ENCODE measurements at regions not wholly inside any gene's neighbourhood (a gene's known extent, or its start where the extent isn't known, plus 50 kb on each side); places are given as distances from the start of the nearest gene placed in this dataset.

DNA sequence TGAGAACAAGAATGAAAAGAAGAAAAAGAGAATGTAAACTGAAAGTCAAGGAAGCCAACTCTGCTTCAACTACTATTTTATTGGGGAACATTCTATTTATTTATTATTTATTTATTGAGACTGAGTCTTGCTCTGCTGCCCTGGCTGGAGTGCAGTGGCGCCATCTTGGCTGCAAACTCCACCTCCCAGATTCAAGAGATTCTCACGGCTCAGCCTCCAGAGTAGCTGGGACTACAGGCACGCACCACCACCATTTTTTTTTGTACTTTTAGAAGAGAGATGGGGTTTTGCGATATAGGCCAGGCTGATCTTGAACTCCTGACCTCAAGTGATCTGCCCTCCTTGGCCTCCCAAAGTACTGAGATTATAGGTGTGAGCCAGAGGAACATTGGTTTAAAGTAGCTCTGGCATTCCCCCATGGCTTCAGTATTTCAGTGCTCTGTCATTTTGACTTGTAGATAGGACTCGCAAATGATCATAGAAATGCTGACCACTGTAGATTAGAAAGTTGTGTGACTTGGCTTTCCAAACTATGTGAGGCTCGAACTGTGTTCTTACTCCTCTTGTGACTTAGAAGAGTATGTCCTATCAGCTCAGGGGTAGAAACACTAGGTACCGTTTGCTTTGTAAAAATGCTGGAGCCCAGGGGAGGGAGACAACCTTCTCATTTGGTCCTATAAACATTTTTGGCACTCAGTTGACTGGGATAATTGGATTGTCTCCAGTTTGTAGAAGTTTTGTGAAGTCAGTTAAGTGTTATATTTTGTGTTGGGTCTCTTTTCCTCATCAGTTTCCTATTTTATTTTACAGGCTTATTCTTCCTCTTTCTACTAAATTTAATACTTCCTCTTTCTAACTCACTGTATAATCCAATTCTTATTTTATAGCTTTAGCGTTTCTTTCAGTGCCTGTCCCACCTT is 544.9 kb upstream of the CITED2 start:
- no peak for DNase-seq

DNA sequence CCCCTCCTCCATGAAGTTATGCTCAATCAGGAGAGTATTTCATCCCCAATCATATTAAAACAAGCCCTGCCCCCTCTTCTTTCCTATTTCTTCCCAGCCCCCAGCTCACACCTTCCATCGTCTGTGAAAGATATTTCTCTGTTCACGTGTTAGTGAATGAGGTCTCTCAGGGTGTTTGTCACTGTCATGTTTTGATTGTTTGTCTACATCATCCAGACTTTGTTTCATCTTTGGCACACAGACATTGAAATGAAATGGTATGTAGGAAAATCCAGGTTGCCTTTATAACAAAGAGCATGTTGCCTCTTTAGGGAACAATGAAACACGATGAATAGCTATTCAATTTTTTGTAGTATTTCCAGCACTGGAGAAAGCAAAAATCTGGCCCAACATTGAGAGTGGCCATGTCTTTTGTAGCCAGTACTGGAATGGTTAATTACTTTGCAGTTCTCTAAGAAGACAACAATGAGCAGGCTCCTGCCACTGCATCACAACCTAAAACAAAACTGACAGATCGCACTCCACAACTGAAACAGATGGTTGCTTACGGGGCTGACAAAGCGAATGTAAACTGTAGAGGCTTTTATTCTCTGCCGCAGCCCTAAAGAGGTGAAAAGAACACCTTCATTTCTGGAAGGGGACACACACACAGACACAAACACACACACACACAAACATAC is 543.6 kb upstream of the CITED2 start:
- no peak for DNase-seq

DNA sequence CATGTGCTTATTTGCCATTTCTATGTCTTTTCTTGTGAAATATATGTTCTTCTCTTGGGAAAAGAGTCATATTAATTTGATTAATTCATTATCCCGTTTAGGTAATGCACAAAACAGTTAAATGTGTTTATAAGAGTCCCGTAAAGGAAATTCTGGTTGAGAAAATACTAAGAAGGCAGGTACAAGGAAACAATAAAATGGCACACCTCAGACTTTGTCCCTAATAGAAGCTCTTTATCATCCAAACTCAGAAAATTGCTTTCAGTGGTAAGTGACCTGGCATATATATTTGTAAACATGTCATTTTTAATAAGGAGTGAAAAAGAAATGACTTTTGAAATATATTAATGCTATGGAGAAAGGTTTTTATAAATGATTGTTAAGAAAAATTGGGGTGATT is 540.5 kb upstream of the CITED2 start:
- no peak for DNase-seq

DNA sequence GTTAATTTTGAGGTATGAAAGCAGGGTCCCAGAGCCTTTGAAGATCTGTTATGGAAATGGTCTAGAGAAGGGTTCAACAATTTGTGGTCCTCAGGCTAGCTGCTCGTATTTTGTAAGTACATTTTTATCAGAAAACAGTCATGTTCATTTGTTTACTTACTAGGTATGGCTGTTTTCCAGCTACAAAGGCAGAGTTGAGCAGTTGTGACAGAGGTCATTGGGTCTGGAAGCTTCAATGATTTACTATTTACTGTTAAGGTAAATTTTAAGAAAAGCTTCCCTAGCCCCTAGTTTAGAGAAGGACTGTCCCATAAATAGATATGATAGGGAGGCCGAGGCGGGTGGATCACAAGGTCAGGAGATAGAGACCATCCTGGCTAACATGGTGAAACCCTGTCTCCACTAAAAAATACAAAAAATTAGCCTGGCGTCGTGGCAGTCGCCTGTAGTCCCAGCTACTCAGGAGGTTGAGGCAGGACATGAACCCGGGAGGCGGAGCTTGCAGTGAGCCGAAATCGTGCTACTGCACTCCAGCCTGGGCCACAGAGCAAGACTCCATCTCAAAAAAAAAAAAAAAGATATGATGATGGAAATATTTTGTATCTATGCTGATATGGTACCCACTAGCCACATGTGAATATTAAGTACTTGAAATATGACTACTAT is 538.4 kb upstream of the CITED2 start:
- no peak for DNase-seq

DNA sequence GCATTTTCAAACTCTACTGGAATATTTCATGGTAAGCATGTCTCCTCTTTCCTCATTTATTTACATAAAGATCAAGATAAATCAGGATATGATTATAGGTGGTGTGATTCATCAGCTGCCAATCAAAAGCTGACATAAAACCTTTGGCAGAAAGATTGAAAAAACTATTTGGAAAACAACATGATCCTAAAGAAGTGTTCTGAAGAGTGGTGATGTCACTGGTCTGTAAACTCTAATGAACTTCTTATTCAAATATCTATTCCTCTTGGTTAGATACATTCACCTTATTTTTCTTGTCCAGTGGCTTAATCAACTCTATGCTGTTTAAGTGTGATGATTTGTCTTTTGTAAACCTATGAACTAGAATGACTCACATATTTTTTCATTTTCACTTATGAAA is 535.5 kb upstream of the CITED2 start:
- no peak for DNase-seq

DNA sequence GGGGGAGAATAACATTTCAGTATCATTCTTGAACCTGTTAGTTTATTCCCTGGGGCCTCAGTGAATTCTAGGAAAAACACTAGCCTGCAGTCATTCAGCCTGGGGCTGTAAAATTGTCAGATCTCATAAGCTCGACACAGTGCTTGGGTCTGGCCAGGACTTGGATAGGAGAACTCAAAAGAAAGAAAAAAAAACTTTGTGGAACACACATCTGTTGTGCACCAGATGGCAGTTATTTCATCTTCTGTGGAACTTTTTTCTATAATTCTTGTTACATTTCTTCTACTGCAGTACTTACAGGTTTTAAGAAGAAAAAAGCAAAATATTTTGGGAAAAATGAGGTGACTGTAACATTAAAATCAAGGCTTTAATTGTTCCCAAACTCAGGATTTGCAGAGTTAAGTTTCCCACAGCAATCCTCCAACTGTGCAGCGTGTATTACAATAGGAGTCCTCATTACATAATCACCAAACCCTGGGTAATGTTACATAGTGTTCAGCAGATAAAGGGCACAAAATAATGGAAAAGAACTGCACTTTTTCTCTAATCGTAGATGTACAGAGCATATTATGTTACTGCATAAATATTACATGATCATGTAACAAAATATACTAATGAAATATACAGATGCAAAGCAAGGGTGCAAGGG is 531.1 kb upstream of the CITED2 start:
- DNase-seq: no peak

DNA sequence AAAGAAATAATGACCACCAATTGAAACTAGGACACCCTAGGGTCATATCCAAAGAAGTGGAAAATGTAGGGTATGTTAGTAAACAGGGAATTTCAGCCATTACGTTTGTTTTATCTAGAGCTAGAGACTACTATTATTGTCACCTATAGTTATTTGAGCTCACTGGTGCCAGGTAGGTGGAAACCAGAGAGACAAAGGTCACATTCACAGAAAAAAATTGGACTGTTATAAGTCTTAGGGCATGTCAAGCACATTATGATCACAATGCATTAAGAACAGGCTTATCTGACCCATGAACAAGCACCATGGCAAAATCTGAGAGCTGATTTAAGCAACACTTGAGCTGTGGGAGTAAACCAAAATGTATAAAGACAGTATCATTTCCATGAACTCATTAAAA is 530.1 kb upstream of the CITED2 start:
- no peak for DNase-seq

DNA sequence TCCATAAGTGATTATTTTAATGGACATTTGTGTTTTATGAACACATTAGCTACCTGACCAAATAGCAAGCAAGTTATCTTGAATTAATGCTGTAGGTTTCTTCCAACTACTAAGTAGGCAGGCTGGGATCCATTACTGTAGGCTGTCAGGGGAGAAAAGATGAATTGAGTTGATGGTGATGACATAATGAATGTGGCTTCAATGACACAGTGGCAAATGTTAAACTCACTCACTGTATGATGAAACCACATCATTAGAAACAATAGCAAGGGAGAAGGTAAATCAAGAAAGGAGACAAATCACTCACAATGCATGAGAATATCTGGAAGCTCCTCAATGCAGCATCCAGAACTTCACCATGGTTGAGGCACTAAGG is 529.7 kb upstream of the CITED2 start:
- DNase-seq: no peak

DNA sequence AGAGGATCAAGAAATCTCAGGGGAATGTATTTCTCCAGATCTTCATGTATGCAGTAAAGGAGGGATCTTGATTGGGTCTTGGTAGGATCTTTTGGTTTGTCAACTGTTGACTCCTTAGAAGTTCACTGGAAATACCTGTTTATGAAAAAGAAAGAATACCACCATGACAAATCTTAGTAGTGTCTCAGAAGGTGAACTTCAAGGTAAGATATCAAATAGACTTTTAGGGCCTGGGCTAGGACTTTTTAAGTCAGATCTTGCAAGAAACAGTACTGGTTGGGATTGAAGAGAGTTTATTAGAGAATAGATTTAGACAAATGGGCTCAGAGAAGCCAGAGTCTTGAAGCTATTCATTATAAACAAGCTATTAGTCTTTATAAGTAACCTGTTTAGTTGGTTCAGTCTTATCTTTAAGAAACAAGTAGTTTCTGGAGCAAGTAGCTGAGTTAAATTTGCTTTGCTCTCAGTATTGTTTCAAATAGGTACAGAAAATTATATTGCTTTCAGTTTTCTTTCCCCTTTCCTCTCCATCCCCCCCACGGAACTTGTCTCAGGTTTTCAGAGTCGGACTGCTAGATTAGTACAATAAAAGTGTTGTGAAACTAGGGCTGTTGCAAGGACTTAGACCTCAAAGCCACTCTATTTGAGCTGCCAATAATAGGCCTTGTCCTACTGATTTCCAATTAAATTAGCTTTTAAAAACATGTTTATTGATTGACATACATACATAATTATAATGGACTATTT is 529.1 kb upstream of the CITED2 start:
- no peak for DNase-seq

DNA sequence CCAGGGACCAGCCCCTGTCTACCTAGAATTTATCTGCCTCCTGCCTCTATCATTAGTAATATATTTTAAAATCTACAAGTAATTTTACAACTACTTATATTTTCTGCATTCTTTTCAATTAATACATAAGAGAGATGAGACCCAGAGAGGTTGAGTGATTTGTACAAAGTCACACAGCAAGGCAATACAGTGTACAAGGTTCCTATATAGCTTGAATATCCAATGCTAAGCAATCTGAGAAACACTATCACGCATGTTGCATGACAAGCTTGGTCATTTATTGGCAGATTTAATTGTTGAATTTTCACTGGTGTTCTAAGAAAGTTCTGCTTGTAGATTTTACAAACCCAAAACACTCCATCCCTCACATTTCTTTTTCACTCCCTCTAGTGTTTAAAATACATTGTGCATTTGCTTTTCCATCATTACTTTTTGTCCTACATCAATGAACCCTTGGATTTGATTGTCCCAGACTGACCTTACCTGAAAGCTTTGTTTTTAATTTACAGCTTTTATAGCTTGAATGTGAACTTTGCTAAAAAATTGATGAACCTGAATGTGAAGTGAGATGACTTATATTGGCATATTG is 520.9 kb upstream of the CITED2 start:
- no peak for DNase-seq

DNA sequence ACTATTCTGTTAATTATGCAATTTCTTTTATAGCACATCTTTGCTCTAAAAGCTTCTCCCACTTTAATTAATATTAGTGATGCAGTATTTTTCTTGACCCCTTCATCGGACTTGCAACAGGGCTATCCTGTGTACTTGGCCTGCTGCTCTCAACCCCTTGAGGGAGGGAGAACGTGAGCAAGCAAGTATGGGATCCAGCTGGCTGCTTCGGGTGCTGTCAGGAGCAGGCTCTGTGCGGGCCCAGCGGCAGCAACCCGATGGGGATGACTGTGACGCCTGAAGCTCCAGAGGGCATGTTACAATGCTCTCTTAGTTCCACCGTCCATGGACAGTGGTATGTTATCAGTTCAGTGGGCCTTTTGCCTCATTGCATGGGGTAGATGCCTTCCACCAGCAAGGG is 519.8 kb upstream of the CITED2 start:
- DNase-seq: no peak

DNA sequence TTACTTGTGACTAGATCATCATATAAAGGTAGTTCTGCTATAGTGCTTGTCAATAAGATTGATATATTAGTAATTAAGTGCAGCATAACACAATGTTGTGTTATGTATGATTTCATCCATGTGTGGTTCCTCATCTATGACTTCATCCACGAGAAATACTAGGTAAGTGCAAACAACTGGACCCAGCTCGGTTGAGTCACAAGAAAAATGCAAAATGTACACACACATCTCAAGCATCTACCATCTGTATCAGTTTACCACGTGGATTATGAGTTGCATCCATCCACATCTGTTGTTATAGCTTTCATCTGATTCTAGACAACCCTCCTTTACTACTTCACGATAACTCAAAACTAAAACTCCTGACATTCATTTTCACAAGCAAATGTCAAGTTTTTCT is 517.0 kb upstream of the CITED2 start:
- DNase-seq: no peak

DNA sequence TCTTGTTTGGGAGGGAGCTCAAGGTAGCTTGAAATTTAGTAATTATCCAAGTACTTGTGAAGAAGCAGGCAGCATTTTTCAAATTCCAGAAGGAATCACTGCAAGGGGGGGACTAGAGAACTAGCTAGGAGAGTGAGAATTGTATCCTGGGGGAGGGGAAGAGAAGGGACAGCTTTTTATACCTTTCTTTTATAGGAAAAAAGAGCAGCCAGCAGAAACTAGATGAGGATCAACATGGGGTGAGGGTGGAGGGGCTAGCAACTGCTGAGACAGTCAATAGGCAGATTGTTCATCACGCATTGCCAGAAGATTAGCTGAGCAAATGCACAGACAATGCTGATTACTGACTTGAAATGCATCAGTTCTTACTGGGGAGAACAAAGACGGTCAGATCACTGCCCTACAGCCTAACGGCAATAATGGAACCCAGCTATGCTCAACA is 514.3 kb upstream of the CITED2 start:
- no peak for DNase-seq

DNA sequence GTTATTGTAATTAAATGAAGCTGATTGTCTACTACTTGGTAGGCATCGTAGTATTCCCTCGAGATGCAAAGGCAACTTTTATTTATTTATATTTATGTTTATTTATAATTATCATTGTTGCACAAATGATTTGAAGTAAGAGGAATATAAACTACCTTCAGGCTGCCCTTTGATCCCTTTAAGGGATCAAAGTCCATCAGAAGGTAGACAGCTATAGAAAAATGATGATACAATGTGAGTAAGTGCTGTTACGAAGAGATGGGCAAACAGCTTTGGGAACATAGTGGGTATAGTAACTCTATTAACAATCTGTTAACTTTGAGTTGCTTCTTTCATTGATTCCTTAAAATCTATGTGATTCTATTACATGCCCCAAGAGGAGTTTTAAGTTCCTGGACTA is 512.8 kb upstream of the CITED2 start:
- no peak for DNase-seq

DNA sequence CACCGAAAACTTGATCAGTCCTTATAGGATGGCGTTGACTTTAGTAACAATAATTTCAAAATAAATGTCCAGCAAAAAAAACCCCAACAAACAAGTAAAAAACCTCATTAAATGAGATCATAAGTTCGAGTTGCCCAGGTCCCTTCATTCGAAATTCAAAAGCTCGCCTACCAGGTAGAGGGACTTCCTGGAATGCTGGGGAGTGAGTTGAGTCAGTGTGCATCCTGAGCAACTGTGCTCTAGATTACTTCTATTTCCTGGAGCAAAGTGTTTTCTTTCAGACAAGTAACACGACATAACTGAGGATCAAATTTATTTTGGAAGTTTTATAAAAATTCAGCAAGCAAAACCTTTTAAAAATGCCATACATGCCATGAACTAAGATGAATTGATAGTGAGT is 511.9 kb upstream of the CITED2 start:
- DNase-seq: no peak

DNA sequence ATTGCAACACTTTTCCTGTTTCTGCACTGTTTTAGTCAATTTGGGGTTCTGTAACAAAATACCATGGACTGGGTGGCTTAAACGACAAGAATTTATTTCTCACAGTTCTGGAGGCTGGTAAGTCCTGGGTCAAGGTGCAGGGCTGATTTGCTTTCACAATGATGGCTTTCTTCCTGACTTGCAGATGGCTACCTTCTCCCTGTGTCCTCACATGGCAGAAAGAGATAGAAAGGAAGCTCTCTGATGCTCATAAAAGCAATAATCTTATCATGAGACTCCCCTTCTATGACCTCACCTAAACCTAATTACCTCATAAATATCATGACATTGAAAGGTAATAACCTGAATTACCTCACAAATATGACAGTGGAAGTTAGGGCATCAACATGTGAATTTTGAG is 511.5 kb upstream of the CITED2 start:
- no peak for DNase-seq

DNA sequence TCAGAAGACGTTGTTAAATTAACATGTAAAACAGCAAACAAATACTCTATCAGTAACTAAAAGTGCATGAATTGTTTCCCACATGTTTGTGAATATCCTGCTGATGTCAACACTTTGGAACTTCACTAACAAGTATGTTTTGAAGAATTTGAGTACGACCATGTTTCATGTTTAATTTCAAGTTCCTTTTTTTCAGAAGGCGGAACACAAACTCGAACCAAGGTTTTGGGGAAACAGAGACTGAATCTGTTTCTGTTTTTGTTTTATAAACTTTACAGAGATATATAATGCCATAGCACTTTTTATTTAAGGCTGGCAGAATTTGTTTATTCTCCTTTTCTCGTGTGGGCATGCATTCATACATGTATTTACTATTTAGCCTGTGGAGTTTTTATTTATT is 509.3 kb upstream of the CITED2 start:
- DNase-seq: no peak

DNA sequence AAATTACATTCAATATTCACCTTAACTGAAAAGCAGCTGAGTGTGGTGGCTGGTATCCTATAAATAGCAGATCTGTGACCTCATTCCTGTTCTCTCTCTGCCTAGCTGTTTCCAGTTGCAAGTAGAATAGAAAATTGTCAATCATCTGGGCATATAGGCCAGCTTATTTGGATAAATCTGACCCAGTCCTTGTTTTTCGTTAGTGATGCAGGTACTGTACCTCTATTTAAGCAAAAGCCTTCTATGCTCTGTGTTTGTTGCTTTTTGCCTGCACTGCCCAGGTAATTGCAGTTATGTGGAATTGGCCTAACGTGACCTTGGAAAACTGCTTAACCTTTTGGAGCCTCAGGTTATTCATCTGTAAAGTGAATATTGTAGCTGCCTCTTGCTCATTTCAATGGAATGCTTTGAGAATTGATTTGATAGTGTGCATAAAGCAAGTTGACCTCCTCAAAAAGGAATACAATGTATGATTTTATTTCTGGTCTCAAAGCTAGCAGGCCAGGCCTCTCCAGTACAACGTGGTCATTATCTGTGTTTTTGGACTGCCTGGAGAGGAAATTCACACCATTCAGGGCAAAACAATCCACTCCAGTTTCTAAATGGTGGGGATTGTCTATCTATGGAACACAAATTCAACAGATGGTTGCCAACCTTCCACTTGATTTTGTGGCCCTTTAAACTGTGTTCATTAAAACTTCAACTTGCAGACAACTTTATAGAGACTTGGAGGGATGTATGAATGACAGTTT is 508.7 kb upstream of the CITED2 start:
- peak in 1 of 2 experiments; percentile 47 for DNase-seq

DNA sequence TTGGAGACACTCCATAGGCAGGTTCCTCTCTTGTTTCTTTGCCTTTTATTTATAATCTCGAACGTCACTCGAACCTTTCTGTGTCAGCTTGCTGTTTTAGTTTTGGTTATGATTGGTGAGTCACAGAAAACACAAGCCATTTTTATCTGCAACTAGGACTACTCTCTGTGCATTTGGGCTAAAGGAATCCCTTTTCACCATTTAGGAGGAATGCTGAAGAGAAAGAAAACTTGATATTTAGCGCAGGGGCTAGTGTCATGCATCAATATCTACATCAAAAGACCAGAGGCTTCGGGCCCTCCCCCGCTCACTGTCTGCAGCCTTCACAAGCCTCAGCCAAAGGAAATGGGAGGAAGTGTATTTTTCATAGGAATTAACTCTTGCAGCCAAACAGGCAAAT is 507.8 kb upstream of the CITED2 start:
- peak; percentile 37 to 72 for DNase-seq

DNA sequence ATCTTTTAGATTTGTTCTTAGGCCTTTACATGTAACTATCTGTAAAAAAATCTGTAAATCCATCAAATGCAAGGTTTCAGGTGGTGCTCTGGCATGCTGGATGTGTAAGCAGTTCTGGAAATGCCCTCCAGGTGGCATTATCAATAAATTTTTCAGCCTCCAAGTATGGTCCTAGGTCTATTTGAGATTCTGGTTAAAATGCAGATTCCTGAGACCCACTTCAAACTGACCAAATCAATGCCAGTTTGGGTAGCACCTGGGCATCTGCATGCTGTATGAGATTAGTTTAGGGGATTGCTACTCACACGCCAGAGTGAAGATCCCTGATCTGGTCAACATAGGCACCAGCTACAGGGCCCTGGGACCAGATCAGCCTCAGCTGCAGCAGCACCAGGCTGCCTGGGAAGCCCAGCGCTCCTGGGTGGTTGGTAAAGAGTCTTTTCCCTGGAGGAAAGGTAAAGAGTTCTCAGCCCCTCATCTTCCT is 507.3 kb upstream of the CITED2 start:
- peak; percentile 27 to 56 for DNase-seq

DNA sequence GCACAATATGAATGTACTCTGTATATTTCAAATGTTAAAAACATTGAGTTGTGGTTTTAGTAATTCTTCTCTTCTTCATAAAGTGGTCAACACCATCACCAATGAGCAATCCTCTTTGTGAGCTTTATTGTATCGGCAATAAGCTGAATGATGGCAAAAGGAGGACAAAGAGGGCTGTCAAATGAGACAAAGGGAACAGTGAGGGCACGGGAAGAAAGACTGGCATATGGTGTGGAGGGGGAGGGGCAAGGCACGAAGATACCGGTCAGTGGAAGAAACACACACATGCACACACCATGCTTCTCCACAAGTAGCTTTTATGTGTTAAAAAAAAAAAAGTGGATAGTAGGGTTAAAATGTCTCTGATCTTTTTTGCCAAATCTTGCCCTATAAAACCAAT is 506.8 kb upstream of the CITED2 start:
- peak in 1 of 2 experiments; percentile 11 for DNase-seq

Measured in NCI-H526 (cell line).